DMS114 treated with DMSO at 0.1 percent for 48 hours (cell line): ENCODE measurements at regions not wholly inside any gene's neighbourhood (a gene's known extent, or its start where the extent isn't known, plus 50 kb on each side); places are given as distances from the start of the nearest gene placed in this dataset.

ENCODE experiments used
- DNase-seq: peaks from one replicate; lab custom pipeline; 2025; ENCODE audit not compliant: unreplicated experiment; lab: John Stamatoyannopoulos, UW

GRCh38 chr16:62565706-62566105 lies 529.5 kb upstream of the CDH8 start:
- no peak for DNase-seq

DNA sequence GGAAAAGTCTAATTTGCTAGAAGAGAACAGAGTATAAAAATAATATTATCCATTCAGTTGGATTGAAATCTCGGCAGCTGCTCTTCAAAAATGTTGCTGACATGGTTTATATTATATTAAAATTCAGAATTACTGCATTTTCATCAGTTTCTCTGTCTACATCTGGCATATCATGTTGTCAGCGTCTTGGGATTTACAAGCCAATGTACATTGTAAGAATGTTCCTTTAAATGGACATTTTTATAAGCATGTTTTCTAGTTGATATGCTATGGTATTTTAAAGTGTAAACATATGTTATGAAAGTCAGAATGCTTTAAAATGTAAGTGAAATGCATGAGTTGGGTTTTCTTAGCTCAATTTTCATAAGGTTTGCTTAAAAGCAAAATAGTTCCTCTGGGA lies 528.1 kb upstream of the CDH8 start:
- DNase-seq, result no peak

DNA sequence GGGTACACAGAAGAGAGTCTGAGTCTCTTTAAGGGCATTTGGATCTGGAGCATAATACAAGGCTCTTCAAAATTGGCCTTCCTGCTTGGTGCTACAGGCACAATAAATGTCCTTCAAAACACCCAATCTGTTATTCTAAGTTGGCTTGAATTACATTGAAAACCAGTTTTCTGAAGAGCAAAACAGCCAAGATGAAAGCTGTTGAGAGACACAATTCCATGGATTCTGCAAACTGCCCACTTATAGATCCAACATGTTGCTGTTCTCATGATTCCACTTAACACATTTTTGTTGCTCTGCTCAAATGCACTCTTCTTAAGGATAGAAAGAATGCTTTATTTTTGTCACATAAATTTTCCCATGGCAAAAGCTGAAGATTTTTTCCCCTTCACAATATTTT lies 525.9 kb upstream of the CDH8 start:
- no peak for DNase-seq

DNA sequence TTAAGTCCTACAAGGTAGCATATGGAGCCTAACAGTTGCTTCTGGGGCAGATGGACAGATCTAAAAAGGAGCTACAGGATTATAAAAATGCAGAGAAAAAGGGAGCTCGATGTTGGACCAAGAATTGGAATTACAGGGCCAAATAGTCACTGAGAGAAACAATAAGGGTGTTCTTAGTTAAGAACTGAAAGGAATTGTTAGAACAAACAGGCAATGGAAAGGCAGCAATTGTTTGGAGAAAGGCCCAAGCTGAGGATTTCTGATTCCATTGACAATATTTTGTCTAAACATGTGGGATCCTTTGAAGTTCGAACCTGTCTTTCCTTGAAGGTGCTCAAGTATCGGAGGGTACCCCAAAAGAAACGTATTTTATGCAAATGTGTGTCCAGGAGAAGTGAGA lies 513.6 kb upstream of the CDH8 start:
- DNase-seq, result no peak

DNA sequence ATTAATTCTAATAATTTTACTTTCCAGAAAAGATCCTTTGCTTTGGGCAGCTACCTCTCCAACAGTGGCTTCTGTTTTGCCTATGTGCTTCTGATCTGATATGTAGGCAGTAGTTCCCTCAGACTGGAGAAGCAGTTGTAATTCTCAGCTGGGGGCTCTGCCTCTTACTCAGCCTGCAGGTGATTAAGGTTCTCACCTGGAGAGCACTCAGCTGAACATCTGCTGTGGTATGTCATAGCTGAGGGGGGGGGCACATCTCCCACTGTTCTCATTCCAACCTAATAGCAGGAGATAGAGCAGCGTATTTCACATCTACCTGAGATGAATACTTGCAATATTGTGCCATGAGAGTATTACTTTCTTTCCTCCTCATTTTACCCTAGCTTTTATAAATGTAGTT lies 511.9 kb upstream of the CDH8 start:
- no peak for DNase-seq

DNA sequence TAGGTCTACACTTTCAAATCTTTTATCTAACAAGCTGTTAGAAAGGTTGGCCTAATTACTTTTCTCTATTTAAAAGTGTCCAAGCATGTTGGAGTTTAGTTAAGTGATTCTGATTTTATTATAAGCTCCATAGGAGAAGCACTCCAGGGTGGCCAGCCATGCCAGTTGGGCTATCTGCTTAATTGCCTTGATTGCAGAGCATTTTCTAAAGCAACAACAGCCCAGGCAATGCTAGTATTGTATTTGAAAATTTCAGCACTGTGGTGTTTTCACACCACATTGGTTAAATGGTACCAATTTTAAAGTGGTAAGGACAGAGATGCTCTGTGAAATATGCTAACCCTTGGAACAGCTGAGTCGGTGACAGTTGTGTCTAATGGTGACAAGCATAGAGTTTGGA lies 510.5 kb upstream of the CDH8 start:
- no peak for DNase-seq

DNA sequence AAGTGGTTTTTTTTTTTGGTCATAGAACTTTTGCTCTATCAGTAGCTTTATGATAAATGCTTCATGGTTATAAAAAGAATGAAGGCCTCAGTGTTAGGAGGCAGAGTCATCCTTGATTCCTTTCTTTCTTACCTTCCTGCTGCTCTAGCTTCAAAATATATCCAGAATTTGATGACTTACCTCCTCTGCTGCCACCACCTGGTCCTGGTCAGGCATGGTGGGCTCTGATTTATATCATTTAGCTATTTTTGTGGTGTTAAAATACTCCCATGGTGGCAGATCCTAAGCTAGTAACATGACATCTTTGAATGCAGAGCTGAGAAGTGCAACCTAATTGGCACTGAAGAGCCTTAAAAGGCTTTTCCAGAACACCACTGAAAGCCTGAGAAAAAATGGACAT lies 508.8 kb upstream of the CDH8 start:
- DNase-seq, result no peak

DNA sequence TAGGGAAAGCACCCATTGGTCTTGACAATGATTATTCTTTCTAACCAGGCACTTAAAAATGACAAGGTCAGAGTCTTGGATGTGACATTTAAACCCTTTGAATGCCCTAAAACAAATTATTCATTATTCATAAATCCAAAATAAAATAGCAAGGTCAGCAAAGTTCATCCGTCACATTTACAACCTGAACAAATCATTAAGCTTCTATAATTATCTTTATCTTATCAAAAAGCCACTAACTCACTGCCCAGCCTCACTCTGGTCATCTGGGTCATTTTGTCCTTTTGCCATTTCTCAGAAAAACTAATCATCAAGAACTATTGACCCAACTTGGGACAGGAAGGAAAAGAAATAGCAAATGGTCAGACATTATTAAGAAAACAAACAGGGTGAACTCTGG lies 507.3 kb upstream of the CDH8 start:
- DNase-seq, result no peak

- no peak for DNase-seq
These were observed 503.4 kb upstream of the CDH8 start for GRCh38 chr16:62539657-62540056.

DNA sequence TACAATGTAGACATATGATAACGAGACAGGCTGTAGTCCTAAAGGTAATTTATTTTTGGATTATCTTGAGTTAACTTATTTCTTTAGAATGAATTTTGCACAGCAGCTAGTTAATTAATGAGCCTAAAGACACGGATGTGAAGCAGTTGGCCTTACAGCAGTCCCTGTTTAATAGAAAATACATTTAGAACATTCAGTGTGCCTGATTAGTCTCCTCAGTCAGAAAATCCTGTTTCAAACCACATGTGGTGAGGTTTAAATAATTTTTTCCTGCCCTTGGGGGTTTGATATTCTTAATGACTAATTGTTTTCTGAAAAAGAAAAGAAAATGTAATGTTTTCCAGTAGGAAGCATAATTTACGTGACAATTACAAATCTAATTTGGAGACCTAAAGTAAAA lies 494.2 kb upstream of the CDH8 start:
- no peak for DNase-seq

GRCh38 chr16:62516001-62516400 lies 479.8 kb upstream of the CDH8 start:
- no peak for DNase-seq

DNA sequence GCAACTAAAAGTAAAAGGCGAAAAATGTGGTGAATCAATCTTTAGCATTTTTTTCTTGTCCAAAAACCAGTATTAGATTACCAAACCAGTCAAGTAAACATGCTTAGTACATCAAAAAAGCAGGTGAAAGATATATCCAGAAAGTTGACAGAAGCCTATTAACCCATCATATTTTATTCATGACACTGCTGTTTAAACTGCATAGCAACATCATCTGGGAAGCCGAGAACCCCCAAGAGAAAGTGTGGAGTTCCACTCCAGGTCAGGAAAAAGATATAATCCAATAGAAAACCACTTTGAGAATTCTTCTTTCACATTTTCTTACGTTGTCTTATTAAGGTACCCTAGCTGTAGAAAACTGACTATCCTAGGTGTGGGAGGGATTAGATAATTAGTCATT lies 466.8 kb upstream of the CDH8 start:
- no peak for DNase-seq

GRCh38 chr16:62478903-62479458 lies 442.7 kb upstream of the CDH8 start:
- no peak for DNase-seq

GRCh38 chr16:62477796-62478195 lies 441.6 kb upstream of the CDH8 start:
- no peak for DNase-seq

GRCh38 chr16:62475573-62475972 lies 439.3 kb upstream of the CDH8 start:
- DNase-seq, result no peak

DNA sequence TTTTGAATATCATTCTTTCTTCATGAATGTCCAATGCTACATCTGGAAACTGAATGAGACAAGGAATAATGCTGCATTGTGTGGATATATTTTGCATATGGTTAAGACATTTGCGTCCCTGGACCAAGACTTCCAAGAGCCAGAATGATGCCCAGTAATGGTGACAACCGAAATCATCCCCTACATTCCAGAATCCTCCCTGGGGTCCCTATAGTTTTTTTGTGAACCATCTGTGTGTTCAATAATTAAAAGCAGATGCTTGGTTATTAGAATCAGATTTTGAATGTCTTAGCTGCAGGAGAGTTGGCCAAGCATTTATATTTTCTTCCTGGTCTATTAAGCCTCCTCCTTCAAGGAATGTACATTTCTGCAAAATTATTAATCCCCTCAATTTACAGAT lies 426.7 kb upstream of the CDH8 start:
- no peak for DNase-seq

DNA sequence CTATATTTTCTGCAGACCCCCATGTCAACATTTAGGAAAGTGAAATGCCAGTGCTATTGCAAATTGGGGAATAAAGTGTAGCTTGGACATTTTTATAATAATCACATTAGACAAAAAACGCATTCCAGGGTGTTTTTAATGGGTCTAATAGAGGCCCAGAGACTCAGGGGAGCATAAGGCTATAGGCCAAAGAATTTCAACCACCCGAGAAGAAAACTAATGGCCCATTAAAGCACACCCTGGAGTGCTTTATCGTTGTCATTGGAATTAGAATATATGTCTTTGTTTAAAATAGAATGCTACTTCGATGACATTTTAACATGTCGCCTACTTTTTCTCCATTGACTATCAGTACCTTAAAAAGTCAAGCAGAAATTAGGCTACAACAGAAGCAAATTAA lies 414.1 kb upstream of the CDH8 start:
- DNase-seq, result no peak

GRCh38 chr16:62445909-62446308 lies 409.7 kb upstream of the CDH8 start:
- DNase-seq, result no peak

DNA sequence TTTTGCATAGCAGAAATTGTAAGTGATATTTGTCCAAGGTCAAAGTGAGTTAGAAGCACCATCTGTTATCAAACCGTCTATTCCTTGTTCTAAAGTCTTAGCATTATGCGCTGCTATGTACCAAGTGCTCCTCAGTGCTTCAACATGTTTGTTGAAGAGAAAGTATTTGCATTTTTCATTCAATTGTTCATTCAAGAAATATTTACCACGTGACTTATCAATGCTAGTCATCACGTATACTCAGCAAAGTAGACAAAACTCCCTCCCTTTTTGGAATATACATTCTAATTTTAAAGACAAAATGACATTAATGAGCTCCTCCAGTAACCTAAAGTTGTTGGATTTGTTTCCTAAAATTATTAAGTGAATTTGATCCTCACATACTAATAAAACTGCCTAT lies 388.0 kb upstream of the CDH8 start:
- no peak for DNase-seq

DNA sequence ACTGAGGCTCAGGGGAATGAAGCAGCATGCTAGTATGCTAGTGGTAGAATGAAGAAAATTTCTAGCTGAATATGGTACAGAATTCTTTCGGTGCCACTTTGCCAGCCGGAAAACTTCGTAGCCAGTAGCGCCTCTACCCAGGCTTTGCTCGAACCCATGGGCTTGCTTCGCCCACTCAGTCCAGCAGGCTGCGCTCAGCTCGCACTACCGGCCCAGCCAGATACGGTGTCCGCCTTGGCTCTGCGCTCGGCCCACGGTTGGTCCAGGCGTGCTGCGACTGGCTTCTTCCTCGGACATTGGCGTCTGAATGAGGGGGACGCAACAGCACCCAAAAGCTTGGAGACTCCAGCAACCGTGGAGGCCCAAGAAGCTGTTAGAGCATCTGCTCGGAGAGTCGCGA lies 372.5 kb upstream of the CDH8 start:
- no peak for DNase-seq

- no peak for DNase-seq
These were observed 370.1 kb upstream of the CDH8 start for GRCh38 chr16:62406387-62406786.

DNA sequence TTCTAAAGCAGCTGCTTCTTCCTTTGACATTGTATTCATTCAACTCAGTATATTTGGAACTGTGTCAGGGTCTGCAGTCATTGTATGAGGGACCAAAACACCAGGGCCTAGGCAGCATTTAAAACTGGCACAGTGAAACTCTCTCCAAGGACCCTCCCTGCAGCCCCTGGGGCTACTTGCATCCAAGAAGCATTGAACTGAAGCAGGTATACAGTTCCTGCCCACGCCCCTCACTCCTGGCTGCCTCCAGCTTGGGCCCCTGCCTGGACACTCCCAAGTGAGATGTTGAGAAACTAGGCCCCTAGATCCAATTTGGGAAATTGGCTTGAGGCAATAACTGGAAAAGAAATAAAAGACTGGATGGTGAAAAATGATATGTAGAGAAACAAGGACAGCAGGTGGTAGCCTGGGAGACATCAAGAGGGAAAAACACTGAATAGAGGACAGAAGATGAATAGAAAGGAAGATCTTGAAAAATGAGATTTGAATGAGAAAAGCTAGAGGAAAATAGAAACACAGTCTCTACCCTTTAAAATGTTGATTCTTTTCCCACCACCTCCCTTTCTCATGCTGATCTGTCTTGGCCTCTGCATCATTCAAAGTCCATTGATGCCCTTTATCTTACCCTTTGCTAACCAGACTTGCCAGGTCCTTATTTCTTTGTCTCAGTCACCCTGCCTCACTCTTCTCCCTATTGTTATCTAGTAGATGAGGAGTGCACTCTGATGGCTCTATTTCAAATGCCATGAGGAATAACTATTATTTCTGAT lies 368.8 kb upstream of the CDH8 start:
- no peak for DNase-seq

DNA sequence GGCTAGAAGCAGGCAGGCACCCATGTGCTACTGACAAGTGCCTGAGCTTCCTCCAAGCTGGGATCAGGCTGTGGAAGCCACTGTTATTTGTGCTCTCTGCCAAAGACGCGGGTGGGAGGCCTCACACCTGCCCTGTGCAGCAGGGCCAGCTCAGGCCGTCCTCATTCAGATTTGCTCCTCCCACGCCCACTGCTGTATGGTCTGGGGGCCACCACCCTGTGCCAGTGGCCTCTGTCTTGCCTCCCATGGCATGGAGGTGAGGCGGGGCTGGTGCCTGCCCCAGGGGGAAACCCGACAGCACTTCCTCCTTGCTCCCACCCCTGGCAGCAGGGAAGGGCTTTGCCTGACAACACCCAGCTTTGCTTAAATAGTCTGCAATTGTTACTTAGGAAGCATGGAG lies 356.5 kb upstream of the CDH8 start:
- DNase-seq, result no peak
